H1 (cell line): ENCODE measurements at regions not wholly inside any gene's neighbourhood (a gene's known extent, or its start where the extent isn't known, plus 50 kb on each side); places are given as distances from the start of the nearest gene placed in this dataset.

Source experiments
- CTCF ChIA-PET: fragments of 300-600 bp; sonication (Branson Sonifier 250); formaldehyde crosslinking; loops from one replicate; lab custom pipeline; 2021; ENCODE audit not compliant: partially characterized antibody; lab: Charles Lee
- POLR2A ChIA-PET: fragments of 300-600 bp; sonication (Branson Sonifier 250); formaldehyde crosslinking; loops from one replicate; lab custom pipeline; 2021; ENCODE audit warnings: inconsistent platforms; ENCODE audit not compliant: partially characterized antibody; lab: Charles Lee
- DNase-seq, 2 experiments: peaks; one replicate each; pipeline versions ENCODE4 v3.0.0 to v3.0.0-alpha.2; 2010 to 2022; ENCODE audit warnings: low spot score in 2 of 2, low read depth in 1 of 2, mixed read lengths in 1 of 2
- FAIRE-seq: peaks from 2 replicates; lab custom pipeline; 2011; peaks lifted over from hg19 to GRCh38; lab: Jason Lieb, UNC
- H2AFZ ChIP-seq: 2 replicates; pipeline ENCODE4 v1.8.1; 2012; ENCODE audit warnings: low read length, inconsistent platforms
- H2AK5ac ChIP-seq: 2 replicates; pipeline ENCODE4 v1.6.1; 2013; ENCODE audit warnings: low read depth, low read length
- H2BK120ac ChIP-seq: replicated peaks from 2 replicates; pipeline ENCODE3; 2013; ENCODE audit warnings: low read depth, low read length, inconsistent platforms
- H2BK12ac ChIP-seq: 2 replicates; pipeline ENCODE4 v1.6.1; 2013; ENCODE audit warnings: low read depth, low read length
- H2BK15ac ChIP-seq: 2 replicates; pipeline ENCODE4 v1.6.1; 2013; ENCODE audit warnings: low read length
- H2BK20ac ChIP-seq: 2 replicates; pipeline ENCODE4 v1.6.1; 2013; ENCODE audit warnings: low read length
- H2BK5ac ChIP-seq: 2 replicates; pipeline ENCODE4 v1.6.1; 2013; ENCODE audit warnings: low read depth, low read length
- H3K14ac ChIP-seq: 2 replicates; pipeline ENCODE4 v1.6.1; 2013; ENCODE audit warnings: inconsistent platforms; ENCODE audit not compliant: insufficient read length
- H3K18ac ChIP-seq: 2 replicates; pipeline ENCODE4 v1.6.1; 2013; ENCODE audit warnings: low read length; ENCODE audit errors: extremely low read depth
- H3K23ac ChIP-seq: 2 replicates; pipeline ENCODE4 v1.6.1; 2013; ENCODE audit warnings: inconsistent platforms; ENCODE audit not compliant: insufficient read length
- H3K23me2 ChIP-seq: 2 replicates; pipeline ENCODE4 v1.6.1; 2013; ENCODE audit warnings: low read depth, low read length
- H3K27ac ChIP-seq: 2 replicates; pipeline ENCODE4 v1.6.1; 2011; ENCODE audit warnings: low read depth, low read length, inconsistent platforms
- H3K27me3 ChIP-seq, 4 experiments: replicated peaks in 1 of 4; 1 replicate in 1 of 4; 2 replicates in 3 of 4; pipeline versions ENCODE4 v1.6.1 to v1.8.1; 2011 to 2013; ENCODE audit warnings: low read length in 3 of 4, mild to moderate bottlenecking in 3 of 4, inconsistent platforms in 2 of 4, mixed read lengths in 2 of 4, moderate library complexity in 1 of 4; ENCODE audit not compliant: control insufficient read depth in 3 of 4, insufficient read depth in 3 of 4; ENCODE audit errors: extremely low read depth in 1 of 4
- H3K36me3 ChIP-seq, 4 experiments: 2 replicates each; pipeline versions ENCODE4 v1.6.1 to v1.8.1; 2011 to 2013; ENCODE audit warnings: mild to moderate bottlenecking in 4 of 4, low read length in 3 of 4, moderate library complexity in 2 of 4, control low read depth in 1 of 4, inconsistent platforms in 1 of 4; ENCODE audit not compliant: insufficient read depth in 4 of 4, control insufficient read depth in 2 of 4
- H3K4ac ChIP-seq: replicated peaks from 2 replicates; pipeline ENCODE3; 2013; ENCODE audit warnings: low read length, low read depth, mixed read lengths, inconsistent platforms; ENCODE audit not compliant: insufficient read length
- H3K4me1 ChIP-seq, 4 experiments: replicated peaks in 1 of 4; 1 replicate in 1 of 4; 2 replicates in 3 of 4; pipeline versions ENCODE4 v1.6.1 to v1.8.1; 2011 to 2013; ENCODE audit warnings: low read length in 3 of 4, inconsistent platforms in 2 of 4, mixed read lengths in 1 of 4; ENCODE audit not compliant: insufficient read depth in 4 of 4, control insufficient read depth in 3 of 4
- H3K4me2 ChIP-seq, 2 experiments: 2 replicates each; pipeline versions ENCODE4 v1.6.1 to v1.8.1; 2011 to 2013; ENCODE audit warnings: low read depth in 2 of 2, low read length in 2 of 2, control low read depth in 1 of 2, inconsistent platforms in 1 of 2, mild to moderate bottlenecking in 1 of 2; ENCODE audit not compliant: insufficient read depth in 1 of 2
- H3K4me3 ChIP-seq, 4 experiments: fragments of 200-600, 300-600 bp in 1 of 4; sonication (generic), shearing (Covaris generic), sonication (Bioruptor Twin) in 1 of 4; 2 replicates each; pipeline versions ENCODE4 v1.5.1 to v1.8.1; 2011 to 2016; ENCODE audit warnings: low read length in 4 of 4, low read depth in 3 of 4, control low read depth in 2 of 4, inconsistent platforms in 2 of 4, mild to moderate bottlenecking in 2 of 4, mixed read lengths in 1 of 4, moderate library complexity in 1 of 4; ENCODE audit not compliant: insufficient read depth in 2 of 4; ENCODE audit errors: extremely low read depth in 1 of 4
- H3K56ac ChIP-seq: replicated peaks from 2 replicates; pipeline ENCODE3; 2013; ENCODE audit warnings: low read depth, mild to moderate bottlenecking, mixed read lengths, low read length, inconsistent platforms; ENCODE audit not compliant: insufficient read length
- H3K79me1 ChIP-seq: 2 replicates; pipeline ENCODE4 v1.6.1; 2013; ENCODE audit warnings: low read depth, low read length, control low read depth
- H3K79me2 ChIP-seq, 2 experiments: 2 replicates each; pipeline versions ENCODE4 v1.6.1 to v1.8.1; 2012 to 2013; ENCODE audit warnings: low read length in 2 of 2, mild to moderate bottlenecking in 2 of 2, inconsistent platforms in 1 of 2; ENCODE audit not compliant: insufficient read depth in 2 of 2, control insufficient read depth in 1 of 2
- H3K9ac ChIP-seq, 4 experiments: replicated peaks in 1 of 4; 1 replicate in 1 of 4; 2 replicates in 3 of 4; pipeline versions ENCODE4 v1.6.1 to v1.8.1; 2011 to 2013; ENCODE audit warnings: low read depth in 3 of 4, low read length in 3 of 4, control low read depth in 2 of 4, mild to moderate bottlenecking in 2 of 4, moderate library complexity in 2 of 4, inconsistent platforms in 1 of 4; ENCODE audit errors: extremely low read depth in 1 of 4
- H3K9me3 ChIP-seq, 2 experiments: 2 replicates each; pipeline versions ENCODE4 v1.6.1 to v1.8.1; 2012 to 2013; ENCODE audit warnings: mild to moderate bottlenecking in 2 of 2, moderate library complexity in 2 of 2, control low read depth in 1 of 2, inconsistent platforms in 1 of 2, low read depth in 1 of 2, low read length in 1 of 2, mixed read lengths in 1 of 2; ENCODE audit not compliant: insufficient read depth in 2 of 2
- H4K20me1 ChIP-seq, 2 experiments: replicated peaks in 1 of 2; 2 replicates each; pipeline versions ENCODE3 to v1.8.1; 2011 to 2013; ENCODE audit warnings: inconsistent platforms in 2 of 2, low read length in 2 of 2, mild to moderate bottlenecking in 1 of 2; ENCODE audit not compliant: insufficient read depth in 2 of 2, control insufficient read depth in 1 of 2
- H4K5ac ChIP-seq: 2 replicates; pipeline ENCODE4 v1.6.1; 2013; ENCODE audit warnings: low read length, low read depth, mixed read lengths, inconsistent platforms; ENCODE audit not compliant: insufficient read length
- H4K8ac ChIP-seq: 2 replicates; pipeline ENCODE4 v1.8.0; 2013; ENCODE audit warnings: mild to moderate bottlenecking, moderate library complexity, low read length, inconsistent platforms; ENCODE audit not compliant: insufficient read depth; ENCODE audit errors: extremely low read depth
- H4K91ac ChIP-seq: replicated peaks from 2 replicates; pipeline ENCODE3; 2013; ENCODE audit warnings: low read length, mixed read lengths, inconsistent platforms; ENCODE audit not compliant: insufficient read length
- HDAC6 ChIP-seq: IDR thresholded peaks from one replicate; pipeline ENCODE4 v1.7.1; 2012; ENCODE audit warnings: low read depth, mild to moderate bottlenecking, inconsistent platforms, low read length, moderate library complexity
- RFX5 ChIP-seq: IDR thresholded peaks from 2 replicates; pipeline ENCODE4 v1.6.1; 2011; ENCODE audit warnings: low read depth, low read length, improper control_type of control experiment, borderline replicate concordance
- TAF1 ChIP-seq: IDR thresholded peaks from 2 replicates; pipeline ENCODE4 v1.6.1; 2011; ENCODE audit warnings: mild to moderate bottlenecking, low read depth, low read length
- TCF12 ChIP-seq: IDR thresholded peaks from 2 replicates; pipeline ENCODE4 v1.6.1; 2011; ENCODE audit warnings: low read depth, mild to moderate bottlenecking, low read length
- WGBS, 2 experiments: shearing (Covaris generic) in 1 of 2; methylation state at CpG; one replicate each; pipeline versions ENCODE4 v1.1.6 to v1.1.7; 2013 to 2015; ENCODE audit warnings: low lambda C conversion rate in 2 of 2, mixed read lengths in 2 of 2, inconsistent platforms in 1 of 2, low coverage in 1 of 2, missing lambda C conversion rate in 1 of 2; ENCODE audit not compliant: insufficient replicate concordance in 2 of 2, insufficient coverage in 1 of 2, insufficient read length in 1 of 2; ENCODE audit errors: extremely low coverage in 1 of 2, missing lambda C conversion rate in 1 of 2; 5-methylcytosine and 5-hydroxymethylcytosine counted together
- TF ChIP-seq, protein P1 (sequence below): IDR thresholded peaks from 2 replicates; pipeline ENCODE4 v1.6.1; 2011; ENCODE audit warnings: low read depth, mild to moderate bottlenecking, low read length; ENCODE audit not compliant: insufficient read depth
- TF ChIP-seq, protein P2 (sequence below): IDR thresholded peaks from 2 replicates; pipeline ENCODE4 v1.6.1; 2011; ENCODE audit warnings: low read length, improper control_type of control experiment
- TF ChIP-seq, protein P3 (sequence below): IDR thresholded peaks from 2 replicates; pipeline ENCODE4 v1.6.1; 2012; ENCODE audit warnings: inconsistent platforms

DNA sequence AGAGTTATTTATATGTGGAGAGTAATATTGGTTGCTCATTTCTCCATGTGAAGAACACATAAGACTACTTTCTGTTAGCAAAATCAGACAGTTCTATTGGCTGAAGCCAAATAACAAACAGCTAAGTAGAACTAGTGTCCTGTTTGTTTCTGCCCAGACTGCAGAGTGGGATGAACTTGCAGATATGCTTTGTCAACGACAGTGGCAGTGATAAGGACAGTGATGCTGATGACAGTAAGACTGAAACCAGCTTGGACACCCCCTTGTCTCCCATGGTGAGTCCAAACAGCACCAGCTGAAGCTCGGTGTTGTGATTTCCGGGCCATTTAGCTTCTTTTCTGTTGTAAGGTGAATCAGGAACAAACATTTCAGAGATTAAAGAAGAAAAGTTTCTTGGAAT is 102.6 kb upstream of the IL12A start:
- TF ChIP-seq TAF1 (no peak), HDAC6 (no peak), TCF12 (no peak), RFX5 (no peak)
- TF ChIP-seq, protein P1, sequence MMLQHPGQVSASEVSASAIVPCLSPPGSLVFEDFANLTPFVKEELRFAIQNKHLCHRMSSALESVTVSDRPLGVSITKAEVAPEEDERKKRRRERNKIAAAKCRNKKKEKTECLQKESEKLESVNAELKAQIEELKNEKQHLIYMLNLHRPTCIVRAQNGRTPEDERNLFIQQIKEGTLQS: no peak
- TF ChIP-seq, protein P2, sequence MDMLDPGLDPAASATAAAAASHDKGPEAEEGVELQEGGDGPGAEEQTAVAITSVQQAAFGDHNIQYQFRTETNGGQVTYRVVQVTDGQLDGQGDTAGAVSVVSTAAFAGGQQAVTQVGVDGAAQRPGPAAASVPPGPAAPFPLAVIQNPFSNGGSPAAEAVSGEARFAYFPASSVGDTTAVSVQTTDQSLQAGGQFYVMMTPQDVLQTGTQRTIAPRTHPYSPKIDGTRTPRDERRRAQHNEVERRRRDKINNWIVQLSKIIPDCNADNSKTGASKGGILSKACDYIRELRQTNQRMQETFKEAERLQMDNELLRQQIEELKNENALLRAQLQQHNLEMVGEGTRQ: no peak
- TF ChIP-seq, protein P3, sequence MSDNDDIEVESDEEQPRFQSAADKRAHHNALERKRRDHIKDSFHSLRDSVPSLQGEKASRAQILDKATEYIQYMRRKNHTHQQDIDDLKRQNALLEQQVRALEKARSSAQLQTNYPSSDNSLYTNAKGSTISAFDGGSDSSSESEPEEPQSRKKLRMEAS: no peak
- Histone ChIP-seq H2BK15ac (no peak overlapping the region), H3K4ac (no peak overlapping the region), H2BK20ac (no peak overlapping the region), H3K9ac (no peak overlapping the region), H4K8ac (no peak overlapping the region), H2BK5ac (no peak overlapping the region), H3K23ac (no peak overlapping the region), H3K27ac (no peak overlapping the region), H3K36me3 (no peaks in the 10 kb centered on the region; a peak in 1 of 8 replicates), H3K4me3 (no peak overlapping the region), H2BK12ac (no peak overlapping the region), H4K5ac (no peak overlapping the region), H2AK5ac (no peak overlapping the region), H2BK120ac (no peak overlapping the region), H3K18ac (no peak overlapping the region), H4K20me1 (peaks cover 0 to 2% of the 10 kb centered on the region in 2 experiments), H3K23me2 (no peaks in the 10 kb centered on the region), H3K27me3 (no peaks in the 10 kb centered on the region), H3K4me2 (no peak overlapping the region), H3K14ac (no peak overlapping the region), H3K4me1 (peaks cover 0 to 6% (median 1%) of the 10 kb centered on the region in 4 experiments; a peak in 3 of 7 replicates), H3K79me1 (no peaks in the 10 kb centered on the region), H3K9me3 (no peaks in the 10 kb centered on the region), H2AFZ (no peak overlapping the region), H3K56ac (no peak overlapping the region), H4K91ac (no peak overlapping the region), H3K79me2 (no peaks in the 10 kb centered on the region)
- DNase-seq (no peak), FAIRE-seq (no peak)
- POLR2A ChIA-PET: interaction anchor here (1.5 kb wide), 1 partner anchor 9 kb away, joined by 3 read pairs; no protein-coding TSS in a partner anchor
- CTCF ChIA-PET: interaction anchor here (0.7 to 12.8 kb wide), 32 partner anchors 9 to 527 kb away, joined by 3 to 238 read pairs (median 8); partner anchors contain the start of genes IL12A and SCHIP1
- WGBS, 2 experiments: 88% methylated on average over 3 of the region's 3 CpGs; no CpG with 5 or more reads in 1 of the 2 experiments
